A204.1 (cell line): ENCODE measurements at regions not wholly inside any gene's neighbourhood (a gene's known extent, or its start where the extent isn't known, plus 50 kb on each side); places are given as distances from the start of the nearest gene placed in this dataset.
"Not testable (repeated sequence)": the region's sequence is repeated elsewhere in the genome, so short reads cannot be mapped to it uniquely, and the experiment has no call there.

Source experiments
- FAIRE-seq: peaks from 2 replicates; lab custom pipeline; 2012; peaks lifted over from hg19 to GRCh38; lab: Jason Lieb, UNC

- no peak for FAIRE-seq
These were observed 50.1 kb downstream of the GCNT4 start for GRCh38 chr5:75002271-75002670.

DNA sequence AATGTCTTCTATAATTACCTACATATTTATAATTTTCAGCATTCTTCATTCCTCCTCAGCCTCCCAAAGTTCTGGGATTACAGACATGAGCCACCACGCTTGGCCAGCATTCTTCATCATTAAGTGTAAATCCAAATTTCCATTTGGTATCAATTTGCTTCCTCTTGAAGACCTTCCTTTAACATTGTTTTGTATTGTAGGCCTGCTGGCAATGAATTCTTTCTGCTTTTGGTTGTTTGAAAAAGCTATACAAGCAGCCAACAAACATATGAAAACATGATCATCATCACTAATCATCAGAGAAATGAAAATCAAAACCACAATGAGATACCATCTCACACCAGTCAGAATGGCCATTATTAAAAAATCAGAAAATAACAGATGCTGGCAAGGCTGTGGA lies 56.4 kb downstream of the GCNT4 start:
- no peak for FAIRE-seq

GRCh38 chr5:74994826-74995225 lies 57.5 kb downstream of the GCNT4 start:
- no peak for FAIRE-seq

DNA sequence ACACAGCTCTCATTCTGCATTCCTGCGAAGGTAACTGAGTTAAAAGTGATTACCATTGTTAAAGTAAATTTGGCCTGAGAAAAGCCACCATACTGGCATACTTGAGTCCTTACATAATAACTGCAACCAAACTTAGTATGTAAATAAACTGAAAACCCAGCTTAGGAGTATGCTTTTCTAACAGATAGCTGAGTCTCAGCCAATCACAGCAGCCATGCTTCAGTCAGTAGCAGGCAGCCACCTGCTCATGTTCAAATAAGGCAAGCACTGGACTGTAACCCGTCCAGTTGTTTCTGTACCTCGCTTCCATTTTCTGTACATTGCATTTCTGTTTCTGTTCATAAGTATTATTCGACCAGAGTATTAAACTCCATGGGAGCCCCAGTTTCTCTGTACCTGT lies 58.6 kb downstream of the GCNT4 start:
- no peak for FAIRE-seq

- FAIRE-seq: no peak
These were observed 59.6 kb downstream of the GCNT4 start for GRCh38 chr5:74992791-74993190.

DNA sequence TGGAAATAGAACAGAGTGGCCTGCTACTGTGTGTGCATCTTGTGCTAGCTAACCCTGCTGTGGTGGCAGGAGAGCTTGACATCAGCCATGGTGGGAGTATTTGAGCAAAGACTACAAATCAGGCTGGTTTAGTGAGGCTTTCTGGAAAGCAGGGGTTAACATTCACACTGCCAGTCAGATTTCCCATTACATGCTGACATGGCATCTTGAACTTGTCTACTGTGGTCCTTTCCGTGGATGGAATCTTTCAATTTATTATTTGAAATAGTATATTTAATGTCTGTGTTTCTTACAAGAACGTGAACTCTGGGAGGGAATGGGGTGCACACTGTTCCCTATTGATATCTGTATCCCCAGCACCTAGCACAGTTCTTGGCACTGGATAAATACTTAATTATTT lies 60.8 kb downstream of the GCNT4 start:
- FAIRE-seq: no peak

DNA sequence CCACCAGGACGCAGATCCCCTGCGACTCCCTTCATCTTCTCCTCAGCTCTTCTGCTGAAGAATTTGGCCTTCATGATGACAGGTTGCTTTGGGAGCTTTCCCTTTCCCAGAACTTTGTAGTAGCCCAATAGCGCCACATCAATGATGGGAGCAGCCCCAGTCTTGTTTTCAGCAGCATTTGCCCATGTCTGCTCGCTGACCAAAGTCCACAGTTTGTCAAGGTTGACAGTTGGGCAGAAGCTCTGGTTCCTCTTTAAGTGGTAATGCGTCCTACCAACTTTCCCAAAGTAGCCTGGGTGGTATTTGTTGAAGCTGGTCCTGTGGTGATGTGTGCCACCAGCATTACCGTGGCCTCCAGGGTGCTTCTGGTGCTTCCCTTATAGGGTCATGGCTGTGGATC lies 62.2 kb downstream of the GCNT4 start:
- no peak for FAIRE-seq

DNA sequence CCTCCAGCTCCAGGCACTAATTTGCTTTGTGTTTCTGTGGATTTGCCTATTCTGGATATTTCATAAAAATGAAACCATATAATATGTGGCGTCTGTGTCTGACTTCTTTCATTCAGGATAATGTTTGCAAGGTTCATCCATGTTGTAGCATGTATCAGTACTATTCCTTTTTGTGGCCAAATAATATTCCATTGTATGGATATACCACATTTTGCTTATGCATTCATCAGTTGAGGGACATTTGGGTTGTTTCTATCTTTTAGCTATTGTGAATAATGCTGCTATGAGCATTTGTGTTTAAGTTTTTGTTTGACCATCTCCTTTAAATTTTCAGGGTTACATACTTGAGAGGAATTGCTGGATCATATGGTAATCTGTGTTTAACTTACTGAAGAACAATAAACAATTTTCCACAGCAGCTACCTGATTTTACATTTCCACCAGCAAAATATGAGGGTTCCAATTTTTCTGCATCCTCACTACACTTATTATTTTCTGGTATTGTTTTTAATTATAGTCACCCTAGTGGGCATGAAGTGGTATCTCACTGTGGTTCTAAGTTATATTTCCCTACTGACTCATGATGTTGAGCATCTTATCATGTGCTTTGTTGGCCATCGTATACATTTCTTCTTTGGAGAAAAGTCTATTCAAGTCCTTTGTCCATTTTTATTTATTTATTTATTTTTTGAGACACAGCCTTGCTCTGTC lies 63.9 kb downstream of the GCNT4 start:
- no peak for FAIRE-seq

GRCh38 chr5:74978345-74978744 lies 74.0 kb downstream of the GCNT4 start:
- FAIRE-seq: no peak

- no peak for FAIRE-seq
These were observed 74.9 kb downstream of the GCNT4 start for GRCh38 chr5:74977471-74977870.

GRCh38 chr5:74976651-74977050 lies 75.7 kb downstream of the GCNT4 start:
- no peak for FAIRE-seq

DNA sequence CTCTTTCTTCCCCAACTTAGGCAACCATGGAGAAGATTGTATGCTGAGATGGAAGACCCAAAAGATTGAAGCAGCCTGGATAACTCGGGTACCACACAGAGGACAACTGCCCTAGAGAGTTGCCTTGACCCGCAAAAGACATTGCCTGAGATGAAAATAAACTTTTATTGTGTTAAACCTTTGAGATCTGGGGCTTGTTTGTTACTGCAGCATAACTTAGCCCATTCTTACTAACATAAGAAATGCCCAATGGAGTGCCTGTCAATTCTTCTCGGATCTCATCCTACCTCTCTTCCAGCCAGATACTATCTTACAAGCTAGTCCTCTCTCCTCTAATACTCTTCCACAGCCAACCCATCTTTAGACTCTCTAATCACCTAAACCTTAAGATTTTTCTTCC lies 76.8 kb downstream of the GCNT4 start:
- FAIRE-seq: no peak

GRCh38 chr5:74974451-74975091 lies 77.8 kb downstream of the GCNT4 start:
- no peak for FAIRE-seq

DNA sequence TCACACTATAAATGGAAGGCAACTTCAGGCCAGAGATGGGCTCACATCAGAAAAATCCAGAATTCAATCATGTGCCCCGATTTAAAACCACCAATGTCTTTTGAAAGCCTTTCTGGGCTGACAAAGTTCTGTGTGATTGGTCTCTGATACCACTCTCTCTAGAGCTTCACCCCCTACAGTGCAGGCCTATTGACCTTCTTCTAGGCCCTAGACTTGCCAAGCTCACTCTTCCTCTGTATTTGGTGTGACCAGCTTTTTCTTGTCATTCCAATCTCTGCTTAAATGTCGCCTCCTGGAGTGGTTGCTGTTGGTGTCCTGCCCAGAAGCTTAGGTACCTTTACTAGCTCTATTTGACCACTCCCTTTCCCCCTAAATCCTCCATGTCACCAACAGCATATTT lies 78.7 kb downstream of the GCNT4 start:
- FAIRE-seq: no peak

DNA sequence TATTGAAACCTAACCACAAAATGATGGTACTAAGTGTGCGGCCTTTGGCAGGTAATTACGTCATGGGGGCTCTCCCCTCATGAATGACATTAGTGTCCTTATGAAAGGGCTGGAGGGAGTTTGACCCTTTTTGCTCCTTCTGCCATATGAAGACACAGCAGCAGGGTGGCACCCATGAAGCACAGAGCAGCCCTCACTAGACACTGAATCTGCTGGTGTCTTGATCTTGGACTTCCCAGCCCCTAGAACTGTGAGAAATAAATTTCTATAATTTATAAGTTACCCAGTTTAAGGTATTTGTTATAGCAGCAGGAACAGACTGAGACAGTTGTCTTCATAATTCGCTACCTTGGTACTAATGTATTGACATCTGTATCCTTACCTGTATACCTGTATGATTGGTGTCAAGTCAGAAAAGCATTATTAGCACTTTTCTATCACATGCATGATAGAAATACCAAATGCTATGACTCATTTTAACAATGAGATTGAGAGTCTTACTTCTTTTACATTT lies 80.4 kb downstream of the GCNT4 start:
- FAIRE-seq: no peak

- not testable (repeated sequence) for FAIRE-seq
These were observed 81.5 kb downstream of the GCNT4 start for GRCh38 chr5:74970891-74971290.

- no peak for FAIRE-seq
These were observed 82.6 kb downstream of the GCNT4 start for GRCh38 chr5:74969726-74970125.

DNA sequence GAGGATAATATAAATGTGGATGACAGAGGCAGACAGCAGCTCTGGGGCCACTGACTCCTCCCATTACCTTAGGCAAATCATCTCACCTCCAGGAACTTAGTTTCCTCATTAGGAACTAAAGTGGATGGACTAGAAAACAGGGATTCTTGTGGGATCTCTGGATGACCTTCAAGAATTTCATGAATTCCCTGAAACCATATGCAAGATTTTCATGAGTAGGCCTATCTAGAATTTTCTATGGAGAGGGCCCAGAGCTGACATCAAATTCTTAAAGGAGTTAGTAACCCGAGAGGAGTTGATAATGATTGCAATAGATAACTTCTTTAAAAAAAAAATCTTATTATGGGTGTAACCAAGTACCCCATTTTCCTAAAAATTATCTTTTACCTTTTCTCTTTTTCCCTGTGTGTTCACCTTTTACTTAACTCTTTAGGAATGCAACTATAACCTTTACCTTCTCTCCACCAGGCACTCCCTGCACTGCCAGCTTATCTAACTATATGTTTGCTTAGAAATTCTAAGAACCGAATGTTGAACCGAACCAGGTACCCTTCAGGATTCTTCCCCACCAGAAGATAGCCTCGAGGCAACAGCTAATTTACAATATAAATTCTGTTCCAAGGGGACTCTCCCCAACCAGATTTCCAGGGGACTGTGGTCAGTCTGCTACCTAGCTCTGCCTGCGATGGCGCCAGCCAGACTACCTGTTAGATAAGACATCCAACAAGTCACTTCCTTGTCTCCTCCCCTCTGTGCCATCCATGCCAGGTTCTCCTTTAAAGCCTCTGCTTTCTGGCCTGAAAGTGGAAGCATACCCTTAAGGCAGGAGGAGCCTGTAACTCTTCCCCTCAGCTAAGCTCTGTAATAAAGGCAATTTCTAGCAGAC lies 86.0 kb downstream of the GCNT4 start:
- no peak for FAIRE-seq

- no peak for FAIRE-seq
These were observed 89.0 kb downstream of the GCNT4 start for GRCh38 chr5:74963407-74963806.

- no peak for FAIRE-seq
These were observed 91.7 kb upstream of the FAM169A start for GRCh38 chr5:74957906-74958305.

GRCh38 chr5:74957029-74957784 lies 91.0 kb upstream of the FAM169A start:
- no peak for FAIRE-seq

DNA sequence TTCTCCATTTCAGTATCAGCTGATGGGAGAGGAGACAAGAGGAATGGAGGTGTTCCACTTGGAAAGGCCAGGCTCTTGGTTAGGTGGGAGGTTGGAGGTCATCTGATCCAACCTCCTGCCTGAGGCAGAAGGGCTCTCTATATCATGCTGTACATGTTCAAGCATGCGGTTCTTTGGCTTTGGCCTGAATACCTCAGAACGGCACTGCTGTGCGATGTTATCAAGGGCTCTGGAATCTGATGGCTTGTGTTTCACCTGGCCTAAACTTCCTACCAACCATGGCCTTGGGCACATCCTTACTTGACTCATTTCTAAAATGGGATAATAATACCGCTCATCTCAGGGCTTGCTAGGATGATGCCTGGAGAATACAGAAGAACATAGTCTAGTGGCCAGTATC lies 90.1 kb upstream of the FAM169A start:
- no peak for FAIRE-seq
